B cell (primary cell): ENCODE measurements at regions not wholly inside any gene's neighbourhood (a gene's known extent, or its start where the extent isn't known, plus 50 kb on each side); places are given as distances from the start of the nearest gene placed in this dataset.

ENCODE experiments used
- ATAC-seq: fragments of 200-7000 bp; cut with Tn5 transposase; one replicate; pipeline ENCODE4 v1.10.0; 2021; ENCODE audit warnings: low read depth, mild to moderate bottlenecking, moderate number of reproducible peaks, moderate library complexity
- CTCF ChIA-PET: fragments of 350-600 bp; sonication (Branson Sonifier 250); formaldehyde crosslinking; loops from one replicate; lab custom pipeline; 2021; ENCODE audit warnings: antibody characterized with exemption, inconsistent platforms; lab: Charles Lee
- POLR2A ChIA-PET: fragments of 350-600 bp; sonication (Branson Sonifier 250); formaldehyde crosslinking; loops from one replicate; lab custom pipeline; 2021; ENCODE audit warnings: antibody characterized with exemption; lab: Charles Lee
- DNase-seq: peaks from one replicate; pipeline ENCODE4 v3.0.0; 2013
- H2AFZ ChIP-seq: 2 replicates; pipeline ENCODE4 v1.6.1; 2012; ENCODE audit warnings: mild to moderate bottlenecking, low read depth, low read length; ENCODE audit not compliant: insufficient read depth, poor library complexity, severe bottlenecking
- H3K27ac ChIP-seq, 2 donors: 1 replicate in 1 of 2; 2 replicates in 1 of 2; pipeline ENCODE4 v1.5.1; 2012 to 2013; ENCODE audit warnings: low read length in 2 of 2, mild to moderate bottlenecking in 2 of 2, moderate library complexity in 1 of 2
- H3K27me3 ChIP-seq, 4 experiments: fragments of 200-600 bp in 1 of 4; sonication (generic) in 1 of 4; replicated peaks in 1 of 4; 1 replicate in 2 of 4; 2 replicates in 2 of 4; pipeline versions ENCODE4 v1.6.1 to v1.7.0; 2013 to 2016; ENCODE audit warnings: low read length in 3 of 4, mild to moderate bottlenecking in 2 of 4, mixed read lengths in 1 of 4, moderate library complexity in 1 of 4; ENCODE audit not compliant: insufficient read depth in 4 of 4, control insufficient read depth in 3 of 4; ENCODE audit errors: control extremely low read depth in 1 of 4
- H3K36me3 ChIP-seq, 2 experiments: replicated peaks in 1 of 2; 1 replicate in 1 of 2; 2 replicates in 1 of 2; pipeline versions ENCODE4 v1.6.1 to v1.7.1; 2013; ENCODE audit warnings: low read length in 1 of 2; ENCODE audit not compliant: insufficient read depth in 2 of 2, control insufficient read depth in 1 of 2; ENCODE audit errors: control extremely low read depth in 1 of 2, extremely low read depth in 1 of 2
- H3K4me1 ChIP-seq, 2 donors: fragments of 200-600 bp in 1 of 2; sonication (generic) in 1 of 2; 1 replicate in 1 of 2; 2 replicates in 1 of 2; pipeline versions ENCODE4 v1.5.1 to v1.6.1; 2013 to 2017; ENCODE audit warnings: low read length in 2 of 2; ENCODE audit not compliant: control insufficient read depth in 2 of 2, insufficient read depth in 2 of 2
- H3K4me2 ChIP-seq: replicated peaks from 2 replicates; pipeline ENCODE3; 2012; ENCODE audit warnings: mild to moderate bottlenecking, low read depth, low read length; ENCODE audit not compliant: poor library complexity, severe bottlenecking
- H3K4me3 ChIP-seq, 5 experiments: fragments of 200-600 bp in 1 of 5; sonication (generic) in 1 of 5; 1 replicate in 3 of 5; 2 replicates in 2 of 5; pipeline versions ENCODE4 v1.5.1 to v1.7.0; 2011 to 2016; ENCODE audit warnings: low read length in 4 of 5, mild to moderate bottlenecking in 4 of 5, low read depth in 2 of 5, control low read depth in 1 of 5, moderate library complexity in 1 of 5; ENCODE audit not compliant: insufficient read depth in 1 of 5; ENCODE audit errors: control extremely low read depth in 1 of 5, extremely low read depth in 1 of 5
- H3K79me2 ChIP-seq: fragments of 200-600 bp; sonication (generic); one replicate; pipeline ENCODE4 v1.6.0; 2016; ENCODE audit warnings: low read length; ENCODE audit not compliant: control insufficient read depth, insufficient read depth
- H3K9ac ChIP-seq: fragments of 200-600 bp; sonication (generic); 2 replicates; pipeline ENCODE4 v1.6.1; 2017; ENCODE audit warnings: mild to moderate bottlenecking, low read length, moderate library complexity
- H3K9me3 ChIP-seq, 3 donors: one replicate each; pipeline versions ENCODE4 v1.6.1 to v1.7.1; 2013; ENCODE audit warnings: low read length in 2 of 3; ENCODE audit not compliant: control insufficient read depth in 2 of 3, insufficient read depth in 1 of 3; ENCODE audit errors: control extremely low read depth in 1 of 3
- H4K20me1 ChIP-seq: 2 replicates; pipeline ENCODE4 v1.6.0; 2012; ENCODE audit warnings: mild to moderate bottlenecking, low read length; ENCODE audit not compliant: insufficient read depth, control insufficient read depth, poor library complexity, severe bottlenecking
- H3K27ac Mint-ChIP-seq: one replicate; pipeline ENCODE4 v1.8.0; 2021; ENCODE audit warnings: mixed read lengths
- H3K27me3 Mint-ChIP-seq: one replicate; pipeline ENCODE4 v1.8.0; 2021; ENCODE audit warnings: mixed read lengths
- H3K4me1 Mint-ChIP-seq: one replicate; pipeline ENCODE4 v1.8.0; 2021; ENCODE audit warnings: mixed read lengths
- H3K4me3 Mint-ChIP-seq: one replicate; pipeline ENCODE4 v1.8.0; 2021; ENCODE audit warnings: mixed read lengths
- H3K9me3 Mint-ChIP-seq: one replicate; pipeline ENCODE4 v1.8.0; 2022; ENCODE audit warnings: mixed read lengths; ENCODE audit not compliant: insufficient read depth
- CTCF ChIP-seq: fragments of 200-600 bp; IDR thresholded peaks from one replicate; pipeline ENCODE4 v1.8.0; 2022; ENCODE audit warnings: antibody characterized with exemption, mild to moderate bottlenecking
- EZH2 ChIP-seq: IDR thresholded peaks from 2 replicates; pipeline ENCODE4 v1.6.1; 2012; ENCODE audit warnings: borderline replicate concordance, low read depth, mild to moderate bottlenecking, moderate library complexity, low read length; ENCODE audit not compliant: insufficient read depth, poor library complexity, severe bottlenecking
- WGBS: methylation state at CpG from one replicate; pipeline ENCODE4 v1.1.5; 2013; ENCODE audit warnings: missing lambda C conversion rate; ENCODE audit not compliant: insufficient coverage; 5-methylcytosine and 5-hydroxymethylcytosine counted together
- intact Hi-C: fragments of 100-400 bp; cut with micrococcal nuclease; formaldehyde crosslinking; loops from one replicate; pipeline ENCODE4 v1.10.0; 2022

GRCh38 chr2:138223319-138223718 lies 259.0 kb downstream of the HNMT start:
- TF ChIP-seq CTCF, result no peak
- TF ChIP-seq EZH2, result no peak
- Mint-ChIP-seq H3K4me1 (no peaks in the 10 kb centered on the region), H3K9me3 (no peaks in the 10 kb centered on the region), H3K27ac (no peak overlapping the region), H3K27me3 (no peaks in the 10 kb centered on the region), H3K4me3 (no peak overlapping the region)
- no peak overlapping the region for H3K27ac ChIP-seq
- no peaks in the 10 kb centered on the region for H4K20me1 ChIP-seq
- no peaks in the 10 kb centered on the region for H3K4me1 ChIP-seq
- ChIA-PET CTCF (no interaction called here), POLR2A (no interaction called here)
- H2AFZ ChIP-seq, result no peak overlapping the region
- WGBS, result no CpG with 5 or more reads among the region's 6 CpGs
- H3K4me2 ChIP-seq, result no peak overlapping the region
- ATAC-seq (no peak), DNase-seq (no peak)
- no peaks in the 10 kb centered on the region for H3K9me3 ChIP-seq
- no peaks in the 10 kb centered on the region for H3K36me3 ChIP-seq
- no peaks in the 10 kb centered on the region for H3K79me2 ChIP-seq
- intact Hi-C loops, result no loop called here
- H3K9ac ChIP-seq, result no peak overlapping the region
- no peaks in the 10 kb centered on the region for H3K27me3 ChIP-seq
- H3K4me3 ChIP-seq, result no peak overlapping the region

DNA sequence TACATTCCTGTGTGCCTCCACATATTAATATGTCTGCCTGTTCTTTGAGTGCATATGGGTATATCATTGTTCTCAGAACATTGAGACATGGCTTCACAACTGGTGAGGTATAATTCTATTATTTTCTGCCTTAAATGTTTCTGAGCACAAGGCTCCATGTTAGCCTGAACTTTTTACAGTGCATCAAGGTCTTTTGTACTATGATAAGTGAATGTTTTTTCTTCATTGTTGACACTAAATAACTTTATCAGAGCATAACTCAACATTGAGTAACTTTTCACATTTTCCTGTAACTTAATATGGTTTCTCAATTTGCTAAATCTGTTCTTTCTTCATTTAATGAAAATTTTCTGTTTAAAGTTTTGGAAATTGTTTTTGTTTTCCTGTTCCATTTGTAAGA lies 262.9 kb downstream of the HNMT start:
- no peak for ATAC-seq
- no peaks in the 10 kb centered on the region for H3K4me1 ChIP-seq
- H3K27me3 Mint-ChIP-seq, result no peaks in the 10 kb centered on the region
- no peak for DNase-seq
- ChIA-PET CTCF (no interaction called here), POLR2A (no interaction called here)
- intact Hi-C loops, result no loop called here
- no peak overlapping the region for H3K4me3 Mint-ChIP-seq
- no peak overlapping the region for H3K27ac ChIP-seq
- no peaks in the 10 kb centered on the region for H4K20me1 ChIP-seq
- no peaks in the 10 kb centered on the region for H3K27me3 ChIP-seq
- H3K27ac Mint-ChIP-seq, result no peak overlapping the region
- H3K4me3 ChIP-seq, result no peak overlapping the region
- no peak overlapping the region for H2AFZ ChIP-seq
- no peaks in the 10 kb centered on the region for H3K36me3 ChIP-seq
- no peak overlapping the region for H3K9ac ChIP-seq
- TF ChIP-seq EZH2, result no peak
- no peak for TF ChIP-seq CTCF
- no peaks in the 10 kb centered on the region for H3K9me3 ChIP-seq
- H3K79me2 ChIP-seq, result no peaks in the 10 kb centered on the region
- H3K4me2 ChIP-seq, result no peak overlapping the region
- no peaks in the 10 kb centered on the region for H3K9me3 Mint-ChIP-seq
- H3K4me1 Mint-ChIP-seq, result no peaks in the 10 kb centered on the region
